ENCODE measurements at regions not wholly inside any gene's neighbourhood (a gene's known extent, or its start where the extent isn't known, plus 50 kb on each side); places are given as distances from the start of the nearest gene placed in this dataset.

- H3K27me3 ChIP-seq, result no peaks in the 10 kb centered on the region
- H3K36me3 ChIP-seq, result no peaks in the 10 kb centered on the region
- no peaks in the 10 kb centered on the region for H3K9me3 ChIP-seq
- no peaks in the 10 kb centered on the region for H3K4me1 ChIP-seq
- intact Hi-C loops (cut with DNase I), result no loop called here
- no peak for TF ChIP-seq POLR2A (IDR thresholded peaks at IDR 0.05)
- no peak for TF ChIP-seq CTCF (IDR thresholded peaks at IDR 0.05)
- no peak overlapping the region for H3K4me3 ChIP-seq (replicated peaks in 1 of 3)
- DNase-seq, result no peak
- no peak overlapping the region for H3K27ac ChIP-seq
- 80 to 82% methylated on average over 9 of the region's 9 CpGs for WGBS, 2 donors
Measured at GRCh38 chr6:11925805-11926204, 86.3 kb upstream of the HIVEP1 start.

GRCh38 chr6:11923621-11924020 is 88.5 kb upstream of the HIVEP1 start:
- Histone ChIP-seq H3K4me1 (no peaks in the 10 kb centered on the region), H3K27me3 (no peaks in the 10 kb centered on the region), H3K27ac (no peak overlapping the region), H3K36me3 (no peaks in the 10 kb centered on the region), H3K4me3 (replicated peaks in 1 of 3) (no peak overlapping the region), H3K9me3 (no peaks in the 10 kb centered on the region)
- WGBS, 2 donors, result 96 to 97% methylated on average over 3 of the region's 3 CpGs
- intact Hi-C loops (cut with DNase I), result no loop called here
- no peak for DNase-seq
- TF ChIP-seq POLR2A (IDR thresholded peaks at IDR 0.05), result no peak

GRCh38 chr6:11922901-11923300 is 89.2 kb upstream of the HIVEP1 start:
- Histone ChIP-seq H3K4me3 (replicated peaks in 1 of 3) (no peak overlapping the region), H3K9me3 (no peaks in the 10 kb centered on the region), H3K36me3 (no peaks in the 10 kb centered on the region), H3K4me1 (no peaks in the 10 kb centered on the region), H3K27ac (no peak overlapping the region), H3K27me3 (no peaks in the 10 kb centered on the region)
- no peak for TF ChIP-seq POLR2A (IDR thresholded peaks at IDR 0.05)
- TF ChIP-seq CTCF (IDR thresholded peaks at IDR 0.05), result no peak
- WGBS, 2 donors, result 97% methylated on average over 2 of the region's 2 CpGs
- intact Hi-C loops (cut with DNase I), result no loop called here
- DNase-seq, result no peak

- H3K9me3 ChIP-seq, result no peaks in the 10 kb centered on the region
- TF ChIP-seq POLR2A (IDR thresholded peaks at IDR 0.05), result no peak
- TF ChIP-seq CTCF (IDR thresholded peaks at IDR 0.05), result no peak
- H3K4me1 ChIP-seq, result no peaks in the 10 kb centered on the region
- DNase-seq, result no peak
- H3K27me3 ChIP-seq, result no peaks in the 10 kb centered on the region
- H3K36me3 ChIP-seq, result no peaks in the 10 kb centered on the region
- intact Hi-C loops (cut with DNase I), result no loop called here
- H3K4me3 ChIP-seq (replicated peaks in 1 of 3), result no peak overlapping the region
- no peak overlapping the region for H3K27ac ChIP-seq
- WGBS, 2 donors, result 85 to 87% methylated on average over 2 of the region's 2 CpGs
Measured at GRCh38 chr6:11921751-11922150, 90.4 kb upstream of the HIVEP1 start.

- no peak overlapping the region for H3K27ac ChIP-seq
- H3K4me3 ChIP-seq (replicated peaks in 1 of 3), result no peak overlapping the region
- no peaks in the 10 kb centered on the region for H3K36me3 ChIP-seq
- H3K27me3 ChIP-seq, result no peaks in the 10 kb centered on the region
- DNase-seq, result no peak
- no peaks in the 10 kb centered on the region for H3K4me1 ChIP-seq
- 82 to 84% methylated on average over 4 of the region's 5 CpGs for WGBS, 2 donors
- no peak for TF ChIP-seq POLR2A (IDR thresholded peaks at IDR 0.05)
- intact Hi-C loops (cut with DNase I), result no loop called here
- H3K9me3 ChIP-seq, result no peaks in the 10 kb centered on the region
Measured at GRCh38 chr6:11921017-11921438, 91.1 kb upstream of the HIVEP1 start.

- Histone ChIP-seq H3K27me3 (no peaks in the 10 kb centered on the region), H3K4me3 (replicated peaks in 1 of 3) (no peak overlapping the region), H3K27ac (no peak overlapping the region), H3K9me3 (no peaks in the 10 kb centered on the region), H3K4me1 (no peaks in the 10 kb centered on the region), H3K36me3 (no peaks in the 10 kb centered on the region)
- WGBS, 2 donors, result 94 to 100% methylated on average over 2 to 3 of the region's 3 CpGs
- TF ChIP-seq POLR2A (IDR thresholded peaks at IDR 0.05) (no peak), CTCF (IDR thresholded peaks at IDR 0.05) (no peak)
- intact Hi-C loops (cut with DNase I), result no loop called here
- no peak for DNase-seq
Measured at GRCh38 chr6:11920566-11920965, 91.5 kb upstream of the HIVEP1 start.

All from thyroid gland (tissue), 4 donors.